D721Med (cell line): ENCODE measurements at regions not wholly inside any gene's neighbourhood (a gene's known extent, or its start where the extent isn't known, plus 50 kb on each side); places are given as distances from the start of the nearest gene placed in this dataset.

Experiments
- DNase-seq: peaks from one replicate; pipeline ENCODE4 v3.0.0; 2011; ENCODE audit warnings: low spot score; ENCODE audit not compliant: insufficient read length
- FAIRE-seq: peaks from 2 replicates; lab custom pipeline; 2011; peaks lifted over from hg19 to GRCh38; lab: Jason Lieb, UNC
- CTCF ChIP-seq: IDR thresholded peaks from 2 replicates; pipeline ENCODE4 v1.5.1; 2012; ENCODE audit warnings: mild to moderate bottlenecking, control low read depth; ENCODE audit not compliant: insufficient read depth; ENCODE audit errors: missing control alignments

- FAIRE-seq (no peak), DNase-seq (no peak)
These were observed 60.3 kb upstream of the ACVR1 start for GRCh38 chr2:157936406-157936805.

GRCh38 chr2:157935378-157935906 lies 59.3 kb upstream of the ACVR1 start:
- FAIRE-seq (no peak), DNase-seq (no peak)
- TF ChIP-seq CTCF: no peak

More at GRCh38 chr2:157936406-157936805, 60.3 kb upstream of the ACVR1 start:
- no peak for TF ChIP-seq CTCF

GRCh38 chr2:157934684-157935377 lies 58.7 kb upstream of the ACVR1 start:
- no peak for DNase-seq
- no peak for FAIRE-seq
- TF ChIP-seq CTCF: no peak

GRCh38 chr2:157933160-157933920 lies 57.2 kb upstream of the ACVR1 start:
- no peak for TF ChIP-seq CTCF
- DNase-seq (no peak), FAIRE-seq (no peak)

- no peak for TF ChIP-seq CTCF
- FAIRE-seq (no peak), DNase-seq (no peak)
These were observed 56.5 kb upstream of the ACVR1 start for GRCh38 chr2:157932480-157933159.

- no peak for TF ChIP-seq CTCF
- DNase-seq: no peak
- FAIRE-seq: peak; percentile 71
These were observed 55.4 kb upstream of the ACVR1 start for GRCh38 chr2:157931542-157931941.
